HEK293 (cell line): ENCODE measurements at regions not wholly inside any gene's neighbourhood (a gene's known extent, or its start where the extent isn't known, plus 50 kb on each side); places are given as distances from the start of the nearest gene placed in this dataset.

Source experiments
- ATF2 ChIP-seq: fragments of 450-650 bp; formaldehyde crosslinking; IDR thresholded peaks from 2 replicates; pipeline ENCODE4 v1.5.1; 2016; ENCODE audit warnings: missing biosample characterization, missing genetic modification characterization, low read depth
- BCL11A ChIP-seq: fragments of 450-650 bp; formaldehyde crosslinking; IDR thresholded peaks from 2 replicates; pipeline ENCODE4 v1.5.1; 2016; ENCODE audit warnings: low read depth, missing biosample characterization, missing genetic modification characterization
- BCL6B ChIP-seq: fragments of 450-650 bp; formaldehyde crosslinking; IDR thresholded peaks from 2 replicates; pipeline ENCODE4 v1.5.1; 2017; ENCODE audit warnings: missing biosample characterization, missing genetic modification characterization
- FEZF1 ChIP-seq: fragments of 450-650 bp; formaldehyde crosslinking; IDR thresholded peaks from 2 replicates; pipeline ENCODE4 v1.5.1; 2016; ENCODE audit warnings: missing biosample characterization, missing genetic modification characterization
- GLI2 ChIP-seq: fragments of 450-650 bp; formaldehyde crosslinking; IDR thresholded peaks from 2 replicates; pipeline ENCODE4; 2017; ENCODE audit warnings: missing biosample characterization, missing genetic modification characterization, low read depth, borderline replicate concordance
- OSR2 ChIP-seq: fragments of 450-650 bp; formaldehyde crosslinking; IDR thresholded peaks from 2 replicates; pipeline ENCODE4 v1.5.1; 2016; ENCODE audit warnings: missing biosample characterization, missing genetic modification characterization
- OVOL3 ChIP-seq: fragments of 450-650 bp; formaldehyde crosslinking; IDR thresholded peaks from 2 replicates; pipeline ENCODE4 v1.5.1; 2016; ENCODE audit warnings: missing biosample characterization, missing genetic modification characterization
- PRDM4 ChIP-seq: fragments of 450-650 bp; formaldehyde crosslinking; IDR thresholded peaks from 2 replicates; pipeline ENCODE4 v1.5.1; 2017; ENCODE audit warnings: missing biosample characterization, missing genetic modification characterization
- WT1 ChIP-seq: fragments of 450-650 bp; formaldehyde crosslinking; IDR thresholded peaks from 2 replicates; pipeline ENCODE4 v1.5.1; 2016; ENCODE audit warnings: missing biosample characterization, missing genetic modification characterization
- YY1 ChIP-seq: fragments of 450-650 bp; formaldehyde crosslinking; IDR thresholded peaks from 2 replicates; pipeline ENCODE4 v1.5.1; 2018; ENCODE audit warnings: missing biosample characterization, missing genetic modification characterization
- ZBTB17 ChIP-seq: fragments of 450-650 bp; formaldehyde crosslinking; IDR thresholded peaks from 2 replicates; pipeline ENCODE4 v1.5.1; 2016; ENCODE audit warnings: missing biosample characterization, missing genetic modification characterization
- ZEB2 ChIP-seq: fragments of 450-650 bp; formaldehyde crosslinking; IDR thresholded peaks from 2 replicates; pipeline ENCODE4 v1.5.1; 2016; ENCODE audit warnings: missing biosample characterization, missing genetic modification characterization
- ZFP69B ChIP-seq: fragments of 450-650 bp; formaldehyde crosslinking; IDR thresholded peaks from 2 replicates; pipeline ENCODE4 v1.5.1; 2016; ENCODE audit warnings: missing biosample characterization, missing genetic modification characterization
- ZNF112 ChIP-seq: fragments of 450-650 bp; formaldehyde crosslinking; IDR thresholded peaks from 2 replicates; pipeline ENCODE4 v1.5.0; 2017; ENCODE audit warnings: missing biosample characterization, missing genetic modification characterization
- ZNF555 ChIP-seq: fragments of 450-650 bp; formaldehyde crosslinking; conservative IDR thresholded peaks from 2 replicates; pipeline ENCODE4 v1.5.1; 2017; ENCODE audit warnings: missing biosample characterization, mild to moderate bottlenecking, missing genetic modification characterization, inconsistent platforms
- ZNF610 ChIP-seq: fragments of 450-650 bp; formaldehyde crosslinking; IDR thresholded peaks from 2 replicates; pipeline ENCODE4 v1.5.1; 2016; ENCODE audit warnings: missing biosample characterization, missing genetic modification characterization, borderline replicate concordance
- ZNF621 ChIP-seq: fragments of 450-650 bp; formaldehyde crosslinking; IDR thresholded peaks from 2 replicates; pipeline ENCODE4 v1.5.1; 2017; ENCODE audit warnings: missing biosample characterization, missing genetic modification characterization
- ZNF843 ChIP-seq: fragments of 450-650 bp; formaldehyde crosslinking; IDR thresholded peaks from 2 replicates; pipeline ENCODE4 v1.5.1; 2016; ENCODE audit warnings: missing biosample characterization, missing genetic modification characterization
- TF ChIP-seq, protein P1 (sequence below): fragments of 450-650 bp; formaldehyde crosslinking; IDR thresholded peaks from 2 replicates; pipeline ENCODE4 v1.5.1; 2017; ENCODE audit warnings: missing biosample characterization, missing genetic modification characterization
- TF ChIP-seq, protein P2 (sequence below): fragments of 450-650 bp; formaldehyde crosslinking; IDR thresholded peaks from 2 replicates; pipeline ENCODE4 v1.5.1; 2017; ENCODE audit warnings: missing biosample characterization, missing genetic modification characterization
- TF ChIP-seq, protein P3 (sequence below): fragments of 450-650 bp; formaldehyde crosslinking; IDR thresholded peaks from 2 replicates; pipeline ENCODE4 v1.5.1; 2016; ENCODE audit warnings: missing biosample characterization, missing genetic modification characterization

DNA sequence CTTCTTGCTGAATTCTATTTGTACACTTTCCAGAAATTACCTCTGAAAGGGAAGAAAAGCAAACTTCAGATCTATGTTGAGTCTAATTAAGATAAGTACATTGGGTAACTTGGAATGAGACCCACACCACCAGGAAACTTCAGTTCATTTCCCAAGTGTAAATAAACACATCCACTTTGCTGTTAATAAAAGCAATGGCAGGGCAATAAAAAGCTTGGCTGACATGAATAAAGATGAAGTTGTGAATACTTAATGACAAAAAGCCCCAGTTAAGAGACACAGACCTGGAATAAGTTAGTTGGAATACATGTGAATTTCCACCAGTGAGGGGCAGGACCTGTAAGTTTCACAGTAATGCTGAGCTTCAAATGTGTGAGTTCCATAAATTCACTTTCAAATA lies 83.3 kb downstream of the MEX3B start (continued):
- 0 out of 2 replicates have a peak, but pooled peaks have one; percentile 53 for TF ChIP-seq ZNF610
- TF ChIP-seq ZNF843 (tag by site-specific recombination) = peak; percentile 92
- 0 out of 2 replicates have a peak, but pooled peaks have one; percentile 43 for TF ChIP-seq BCL6B (tag by site-specific recombination)
- TF ChIP-seq, protein P1, sequence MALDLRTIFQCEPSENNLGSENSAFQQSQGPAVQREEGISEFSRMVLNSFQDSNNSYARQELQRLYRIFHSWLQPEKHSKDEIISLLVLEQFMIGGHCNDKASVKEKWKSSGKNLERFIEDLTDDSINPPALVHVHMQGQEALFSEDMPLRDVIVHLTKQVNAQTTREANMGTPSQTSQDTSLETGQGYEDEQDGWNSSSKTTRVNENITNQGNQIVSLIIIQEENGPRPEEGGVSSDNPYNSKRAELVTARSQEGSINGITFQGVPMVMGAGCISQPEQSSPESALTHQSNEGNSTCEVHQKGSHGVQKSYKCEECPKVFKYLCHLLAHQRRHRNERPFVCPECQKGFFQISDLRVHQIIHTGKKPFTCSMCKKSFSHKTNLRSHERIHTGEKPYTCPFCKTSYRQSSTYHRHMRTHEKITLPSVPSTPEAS = no peak
- no peak for TF ChIP-seq YY1
- TF ChIP-seq, protein P2, sequence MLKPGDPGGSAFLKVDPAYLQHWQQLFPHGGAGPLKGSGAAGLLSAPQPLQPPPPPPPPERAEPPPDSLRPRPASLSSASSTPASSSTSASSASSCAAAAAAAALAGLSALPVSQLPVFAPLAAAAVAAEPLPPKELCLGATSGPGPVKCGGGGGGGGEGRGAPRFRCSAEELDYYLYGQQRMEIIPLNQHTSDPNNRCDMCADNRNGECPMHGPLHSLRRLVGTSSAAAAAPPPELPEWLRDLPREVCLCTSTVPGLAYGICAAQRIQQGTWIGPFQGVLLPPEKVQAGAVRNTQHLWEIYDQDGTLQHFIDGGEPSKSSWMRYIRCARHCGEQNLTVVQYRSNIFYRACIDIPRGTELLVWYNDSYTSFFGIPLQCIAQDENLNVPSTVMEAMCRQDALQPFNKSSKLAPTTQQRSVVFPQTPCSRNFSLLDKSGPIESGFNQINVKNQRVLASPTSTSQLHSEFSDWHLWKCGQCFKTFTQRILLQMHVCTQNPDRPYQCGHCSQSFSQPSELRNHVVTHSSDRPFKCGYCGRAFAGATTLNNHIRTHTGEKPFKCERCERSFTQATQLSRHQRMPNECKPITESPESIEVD (tag by site-specific recombination) = peak; percentile 99
- TF ChIP-seq PRDM4 = peak; percentile 80
- peak; percentile 91 for TF ChIP-seq FEZF1 (tag by site-specific recombination)
- TF ChIP-seq ZNF555 (tag by site-specific recombination) = no peak
- TF ChIP-seq ZEB2 (tag by site-specific recombination) = 0 out of 2 replicates have a peak, but pooled peaks have one; percentile 30
- no peak for TF ChIP-seq ATF2
- TF ChIP-seq OSR2 (tag by site-specific recombination) = peak; percentile 87
- no peak for TF ChIP-seq ZNF112 (tag by site-specific recombination)
- TF ChIP-seq GLI2 = peak; percentile 49; the same call in 1 of the 2 replicates
- TF ChIP-seq ZBTB17 (tag by site-specific recombination) = peak; percentile 60
- peak; percentile 76; the same call in 1 of the 2 replicates for TF ChIP-seq OVOL3 (tag by site-specific recombination)
- TF ChIP-seq BCL11A = peak; percentile 26; the same call in 1 of the 2 replicates
- TF ChIP-seq WT1 (tag by site-specific recombination) = peak; percentile 95
- TF ChIP-seq, protein P3, sequence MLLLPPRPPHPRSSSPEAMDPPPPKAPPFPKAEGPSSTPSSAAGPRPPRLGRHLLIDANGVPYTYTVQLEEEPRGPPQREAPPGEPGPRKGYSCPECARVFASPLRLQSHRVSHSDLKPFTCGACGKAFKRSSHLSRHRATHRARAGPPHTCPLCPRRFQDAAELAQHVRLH (tag by site-specific recombination) = peak; percentile 70; the same call in 1 of the 2 replicates
- TF ChIP-seq ZNF621 (tag by site-specific recombination) = no peak
- 0 out of 2 replicates have a peak, but pooled peaks have one; percentile 25 for TF ChIP-seq ZFP69B (tag by site-specific recombination)
